ENCODE measurements at regions not wholly inside any gene's neighbourhood (a gene's known extent, or its start where the extent isn't known, plus 50 kb on each side); places are given as distances from the start of the nearest gene placed in this dataset.

DNA sequence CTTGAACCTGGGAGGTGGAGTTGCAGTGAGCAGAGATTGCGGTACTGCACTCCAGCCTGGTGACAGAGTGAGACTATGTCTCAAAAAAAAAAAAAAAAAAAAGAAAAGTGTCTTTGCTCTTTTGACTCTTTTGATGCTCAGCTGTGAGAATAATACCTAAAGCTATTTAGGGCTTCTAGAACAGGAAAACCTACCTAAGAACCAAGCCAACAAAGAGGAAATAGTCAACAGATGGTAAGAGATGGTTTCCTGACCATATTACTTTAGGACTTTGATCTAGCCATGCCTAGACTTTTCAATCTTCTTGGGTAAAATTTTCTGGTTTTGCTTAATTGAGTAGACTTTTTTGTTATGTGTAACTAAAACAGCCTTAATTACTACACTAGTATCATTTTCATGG lies 508.1 kb downstream of the EPHA7 start:
- TF ChIP-seq POLR2A (IDR thresholded peaks at IDR 0.05) (no peak), POLR2AphosphoS5 (IDR thresholded peaks at IDR 0.05) (no peak)
- TF ChIP-seq, protein P1, sequence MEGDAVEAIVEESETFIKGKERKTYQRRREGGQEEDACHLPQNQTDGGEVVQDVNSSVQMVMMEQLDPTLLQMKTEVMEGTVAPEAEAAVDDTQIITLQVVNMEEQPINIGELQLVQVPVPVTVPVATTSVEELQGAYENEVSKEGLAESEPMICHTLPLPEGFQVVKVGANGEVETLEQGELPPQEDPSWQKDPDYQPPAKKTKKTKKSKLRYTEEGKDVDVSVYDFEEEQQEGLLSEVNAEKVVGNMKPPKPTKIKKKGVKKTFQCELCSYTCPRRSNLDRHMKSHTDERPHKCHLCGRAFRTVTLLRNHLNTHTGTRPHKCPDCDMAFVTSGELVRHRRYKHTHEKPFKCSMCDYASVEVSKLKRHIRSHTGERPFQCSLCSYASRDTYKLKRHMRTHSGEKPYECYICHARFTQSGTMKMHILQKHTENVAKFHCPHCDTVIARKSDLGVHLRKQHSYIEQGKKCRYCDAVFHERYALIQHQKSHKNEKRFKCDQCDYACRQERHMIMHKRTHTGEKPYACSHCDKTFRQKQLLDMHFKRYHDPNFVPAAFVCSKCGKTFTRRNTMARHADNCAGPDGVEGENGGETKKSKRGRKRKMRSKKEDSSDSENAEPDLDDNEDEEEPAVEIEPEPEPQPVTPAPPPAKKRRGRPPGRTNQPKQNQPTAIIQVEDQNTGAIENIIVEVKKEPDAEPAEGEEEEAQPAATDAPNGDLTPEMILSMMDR (IDR thresholded peaks at IDR 0.05): no peak
- H3K4me1 ChIP-seq: no peaks in the 10 kb centered on the region
- DNase-seq (ENCODE audit: low spot score in 2 of 2): no peak
- no peak overlapping the region for H3K27ac ChIP-seq
- H3K9me3 ChIP-seq: no peaks in the 10 kb centered on the region
- no peak overlapping the region for H3K4me3 ChIP-seq
- H3K36me3 ChIP-seq: no peaks in the 10 kb centered on the region
- no peaks in the 10 kb centered on the region for H3K27me3 ChIP-seq
- intact Hi-C loops (cut with DNase I; ENCODE audit: low total_unique reads): no loop called here

DNA sequence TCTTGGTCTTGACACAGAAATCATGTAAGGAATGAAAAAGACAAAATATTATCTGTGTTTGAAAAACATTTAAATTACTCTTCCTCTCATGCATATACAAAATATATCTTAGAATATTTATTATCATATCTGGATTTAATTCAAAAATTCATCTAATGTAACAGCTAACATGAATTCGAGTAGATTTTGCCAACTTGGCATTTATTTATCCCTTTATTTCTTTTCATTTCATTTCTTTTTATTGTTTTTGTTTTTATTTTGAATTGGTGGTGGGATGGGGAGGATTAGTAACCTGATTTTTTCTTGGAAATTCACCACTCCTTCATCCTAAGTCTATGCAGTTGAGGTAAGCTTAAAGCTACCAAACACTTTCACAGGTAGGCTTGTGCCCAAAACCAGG lies 508.7 kb downstream of the EPHA7 start:
- Histone ChIP-seq H3K4me3 (no peak overlapping the region), H3K27ac (no peak overlapping the region), H3K4me1 (no peaks in the 10 kb centered on the region), H3K9me3 (no peaks in the 10 kb centered on the region), H3K27me3 (no peaks in the 10 kb centered on the region), H3K36me3 (no peaks in the 10 kb centered on the region)
- intact Hi-C loops (cut with DNase I; ENCODE audit: low total_unique reads): no loop called here
- TF ChIP-seq POLR2AphosphoS5 (IDR thresholded peaks at IDR 0.05) (no peak), POLR2A (IDR thresholded peaks at IDR 0.05) (no peak)
- TF ChIP-seq, protein P1 (IDR thresholded peaks at IDR 0.05): no peak
- DNase-seq (ENCODE audit: low spot score in 2 of 2): no peak

- intact Hi-C loops (cut with DNase I; ENCODE audit: low total_unique reads): no loop called here
- TF ChIP-seq, protein P1 (IDR thresholded peaks at IDR 0.05): no peak
- TF ChIP-seq POLR2AphosphoS5 (IDR thresholded peaks at IDR 0.05): no peak
- TF ChIP-seq POLR2A (IDR thresholded peaks at IDR 0.05): no peak
- Histone ChIP-seq H3K27me3 (no peaks in the 10 kb centered on the region), H3K4me1 (no peaks in the 10 kb centered on the region), H3K27ac (no peak overlapping the region), H3K4me3 (no peak overlapping the region), H3K9me3 (no peaks in the 10 kb centered on the region), H3K36me3 (no peaks in the 10 kb centered on the region)
- no peak for DNase-seq (ENCODE audit: low spot score in 2 of 2)
Measured at GRCh38 chr6:92906385-92906784, 513.0 kb downstream of the EPHA7 start.

DNA sequence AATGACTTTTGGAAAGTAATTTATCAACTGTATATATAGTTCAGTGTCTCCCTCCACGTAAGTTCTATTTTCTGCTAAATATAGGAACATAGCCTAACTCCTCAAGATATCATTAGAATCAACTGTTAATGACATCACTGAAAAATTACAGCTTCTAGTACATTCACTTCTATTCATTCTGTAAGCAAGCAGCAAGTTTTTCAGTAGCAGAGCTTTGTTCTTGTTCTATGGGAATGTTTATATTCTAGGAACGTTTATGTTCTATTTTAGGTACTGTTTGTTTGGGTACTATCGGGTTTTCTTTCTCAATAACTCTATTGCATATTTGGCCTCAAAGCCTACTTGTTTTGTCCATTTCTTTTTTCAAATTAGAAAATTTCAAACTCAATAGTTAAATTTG lies 525.6 kb downstream of the EPHA7 start:
- Histone ChIP-seq H3K27me3 (no peaks in the 10 kb centered on the region), H3K4me1 (no peaks in the 10 kb centered on the region), H3K36me3 (no peaks in the 10 kb centered on the region), H3K9me3 (peaks cover 11 to 19% of the 10 kb centered on the region in 2 donors), H3K4me3 (no peak overlapping the region), H3K27ac (no peak overlapping the region)
- DNase-seq (ENCODE audit: low spot score in 2 of 2): no peak
- intact Hi-C loops (cut with DNase I; ENCODE audit: low total_unique reads): loop anchor here (5.0 kb wide), 1 partner anchor 461 kb away; no protein-coding TSS in a partner anchor
- TF ChIP-seq, protein P1 (IDR thresholded peaks at IDR 0.05): no peak
- no peak for TF ChIP-seq POLR2AphosphoS5 (IDR thresholded peaks at IDR 0.05)
- no peak for TF ChIP-seq POLR2A (IDR thresholded peaks at IDR 0.05)

DNA sequence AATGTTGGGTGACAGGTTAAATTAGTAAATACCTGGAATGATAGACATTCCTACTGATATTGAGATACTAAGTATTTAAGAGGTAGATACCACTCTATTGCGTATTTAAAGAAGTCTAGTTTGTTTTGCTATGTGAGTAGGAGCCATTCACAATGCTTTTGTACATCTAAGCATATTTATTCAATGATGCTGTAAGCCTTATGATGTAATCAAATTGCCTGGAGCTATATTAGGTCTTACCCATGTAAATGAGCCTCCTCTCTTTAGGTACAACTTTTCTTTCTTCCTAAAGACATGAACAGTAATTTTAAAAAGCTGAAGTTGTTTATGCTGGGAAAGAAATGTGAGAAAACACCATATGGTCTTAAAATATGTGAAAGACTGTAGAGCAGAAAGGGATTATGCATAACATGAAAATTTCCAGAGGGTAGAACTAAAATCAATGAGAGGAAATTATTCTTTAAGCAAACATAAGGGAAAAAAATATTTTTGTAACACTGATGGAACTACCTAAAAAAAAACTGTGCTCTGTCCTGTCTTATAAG lies 526.7 kb downstream of the EPHA7 start:
- TF ChIP-seq POLR2A (IDR thresholded peaks at IDR 0.05) (no peak), POLR2AphosphoS5 (IDR thresholded peaks at IDR 0.05) (no peak)
- TF ChIP-seq, protein P1 (IDR thresholded peaks at IDR 0.05): no peak
- Histone ChIP-seq H3K36me3 (no peaks in the 10 kb centered on the region), H3K9me3 (peaks cover 11 to 21% of the 10 kb centered on the region in 2 donors), H3K4me3 (no peak overlapping the region), H3K27ac (no peak overlapping the region), H3K4me1 (no peaks in the 10 kb centered on the region), H3K27me3 (no peaks in the 10 kb centered on the region)
- intact Hi-C loops (cut with DNase I; ENCODE audit: low total_unique reads): loop anchor here (5.0 kb wide), 1 partner anchor 460 kb away; no protein-coding TSS in a partner anchor
- DNase-seq (ENCODE audit: low spot score in 2 of 2): no peak

All from breast epithelium (tissue), 4 donors.